Uterus (tissue), 3 donors: ENCODE measurements at regions not wholly inside any gene's neighbourhood (a gene's known extent, or its start where the extent isn't known, plus 50 kb on each side); places are given as distances from the start of the nearest gene placed in this dataset.

ENCODE experiments used
- DNase-seq, 2 donors: peaks; one replicate each; pipeline ENCODE4 v3.0.0-alpha.2; 2019 to 2020
- H3K27ac ChIP-seq, 2 donors: fragments of 200-600 bp; sonication (generic); 1 replicate in 1 of 2; 2 replicates in 1 of 2; pipeline ENCODE4 v1.5.1; 2016 to 2018
- H3K27me3 ChIP-seq, 2 donors: fragments of 200-600 bp; sonication (generic); one replicate each; pipeline ENCODE4 v1.5.1; 2018 to 2019; ENCODE audit warnings: control low read depth in 1 of 2
- H3K36me3 ChIP-seq, 2 donors: fragments of 200-600 bp; sonication (generic); one replicate each; pipeline ENCODE4 v1.5.1; 2019; ENCODE audit warnings: control low read depth in 1 of 2
- H3K4me1 ChIP-seq, 2 donors: fragments of 200-600 bp; sonication (generic); one replicate each; pipeline ENCODE4 v1.5.1; 2018 to 2019; ENCODE audit warnings: control low read depth in 1 of 2
- H3K4me3 ChIP-seq, 2 donors: fragments of 200-600 bp; sonication (generic); 1 replicate in 1 of 2; 2 replicates in 1 of 2; pipeline ENCODE4 v1.5.1; 2018 to 2019; ENCODE audit warnings: mild to moderate bottlenecking in 1 of 2
- H3K9me3 ChIP-seq, 2 donors: fragments of 200-600 bp; sonication (generic); one replicate each; pipeline ENCODE4 v1.5.1; 2019; ENCODE audit warnings: control low read depth in 1 of 2
- CTCF ChIP-seq, 4 experiments: fragments of 200-600 bp in 2 of 4; fragments of 450-650 bp in 2 of 4; sonication (generic) in 2 of 4; IDR thresholded peaks; one replicate each; pipeline ENCODE4 v1.5.1; 2016 to 2019; ENCODE audit warnings: antibody characterized with exemption in 4 of 4, mild to moderate bottlenecking in 2 of 4, moderate library complexity in 1 of 4
- POLR2A ChIP-seq, 2 donors: fragments of 450-650 bp; IDR thresholded peaks; one replicate each; pipeline ENCODE4 v1.6.1; 2016; ENCODE audit warnings: antibody characterized with exemption in 2 of 2, mild to moderate bottlenecking in 1 of 2, moderate library complexity in 1 of 2
- intact Hi-C: fragments of 100-400 bp; cut with DNase I; formaldehyde crosslinking; loops from one replicate; pipeline ENCODE4 v1.15.1; 2023; ENCODE audit warnings: low total_unique reads
- donor health status: DM: yes; HTN: yes; CAD: no.

GRCh38 chr20:55928266-55928665 is 77.1 kb downstream of the CBLN4 start:
- intact Hi-C loops: no loop called here
- H3K27ac ChIP-seq: no peak overlapping the region
- TF ChIP-seq CTCF (IDR thresholded peaks at IDR 0.05) (no peak), POLR2A (IDR thresholded peaks at IDR 0.05) (no peak)
- no peaks in the 10 kb centered on the region for H3K36me3 ChIP-seq
- H3K4me1 ChIP-seq: no peaks in the 10 kb centered on the region
- H3K9me3 ChIP-seq: no peaks in the 10 kb centered on the region
- no peak for DNase-seq
- no peaks in the 10 kb centered on the region for H3K27me3 ChIP-seq
- no peak overlapping the region for H3K4me3 ChIP-seq

- Histone ChIP-seq H3K36me3 (no peaks in the 10 kb centered on the region), H3K27me3 (no peaks in the 10 kb centered on the region), H3K4me3 (no peak overlapping the region), H3K27ac (no peak overlapping the region), H3K4me1 (no peaks in the 10 kb centered on the region), H3K9me3 (no peaks in the 10 kb centered on the region)
- intact Hi-C loops: no loop called here
- DNase-seq: no peak
- TF ChIP-seq POLR2A (IDR thresholded peaks at IDR 0.05) (no peak), CTCF (IDR thresholded peaks at IDR 0.05) (no peak)
Measured at GRCh38 chr20:55919956-55920355, 85.4 kb downstream of the CBLN4 start.

- intact Hi-C loops: no loop called here
- Histone ChIP-seq H3K9me3 (no peaks in the 10 kb centered on the region), H3K4me1 (no peaks in the 10 kb centered on the region), H3K4me3 (no peak overlapping the region), H3K27me3 (no peaks in the 10 kb centered on the region), H3K27ac (no peak overlapping the region), H3K36me3 (no peaks in the 10 kb centered on the region)
- no peak for TF ChIP-seq CTCF (IDR thresholded peaks at IDR 0.05)
- TF ChIP-seq POLR2A (IDR thresholded peaks at IDR 0.05): no peak
- no peak for DNase-seq
Measured at GRCh38 chr20:55919319-55919718, 86.0 kb downstream of the CBLN4 start.

GRCh38 chr20:55918471-55918870 is 86.8 kb downstream of the CBLN4 start:
- intact Hi-C loops: no loop called here

GRCh38 chr20:55893031-55893430 is 112.3 kb downstream of the CBLN4 start:
- intact Hi-C loops: no loop called here
- no peaks in the 10 kb centered on the region for H3K36me3 ChIP-seq
- TF ChIP-seq CTCF (IDR thresholded peaks at IDR 0.05) (no peak), POLR2A (IDR thresholded peaks at IDR 0.05) (no peak)
- DNase-seq: no peak
- H3K27me3 ChIP-seq: no peaks in the 10 kb centered on the region
- no peaks in the 10 kb centered on the region for H3K9me3 ChIP-seq
- no peak overlapping the region for H3K27ac ChIP-seq
- H3K4me3 ChIP-seq: no peak overlapping the region
- no peaks in the 10 kb centered on the region for H3K4me1 ChIP-seq

More at GRCh38 chr20:55918471-55918870, 86.8 kb downstream of the CBLN4 start:
- Histone ChIP-seq H3K36me3 (no peaks in the 10 kb centered on the region), H3K9me3 (no peaks in the 10 kb centered on the region), H3K4me3 (no peak overlapping the region), H3K4me1 (no peaks in the 10 kb centered on the region), H3K27ac (no peak overlapping the region), H3K27me3 (no peaks in the 10 kb centered on the region)
- DNase-seq: no peak
- TF ChIP-seq CTCF (IDR thresholded peaks at IDR 0.05) (no peak), POLR2A (IDR thresholded peaks at IDR 0.05) (no peak)
